Neural cell (in vitro differentiated cells): ENCODE measurements at regions not wholly inside any gene's neighbourhood (a gene's known extent, or its start where the extent isn't known, plus 50 kb on each side); places are given as distances from the start of the nearest gene placed in this dataset.
A peak's percentile ranks its signal among the peaks of the same experiment; 100 is the strongest.

Experiments used
- H2AFZ ChIP-seq: fragments of 200-600, 300-800 bp; sonication (generic), shearing (Covaris generic); 2 replicates; pipeline ENCODE4 v1.6.0; 2014; ENCODE audit warnings: low read depth, mild to moderate bottlenecking, antibody characterized with exemption, low read length, moderate library complexity
- H3F3A ChIP-seq: fragments of 200-600 bp; shearing (Covaris generic); 2 replicates; pipeline ENCODE4 v1.6.1; 2016; ENCODE audit warnings: mild to moderate bottlenecking, moderate library complexity, mixed read lengths, antibody characterized with exemption, low read length; ENCODE audit not compliant: insufficient read depth, poor library complexity, severe bottlenecking
- H3K27ac ChIP-seq: fragments of 200-600, 300-800 bp; sonication (generic), shearing (Covaris generic); 2 replicates; pipeline ENCODE4 v1.5.1; 2014; ENCODE audit warnings: mild to moderate bottlenecking, low read length, moderate library complexity
- H3K27me3 ChIP-seq: fragments of 300-800, 200-600 bp; sonication (generic), shearing (Covaris generic); 2 replicates; pipeline ENCODE4 v1.6.0; 2014; ENCODE audit warnings: mild to moderate bottlenecking, low read depth, low read length, moderate library complexity; ENCODE audit not compliant: insufficient read depth
- H3K36me3 ChIP-seq: fragments of 300-800, 200-600 bp; sonication (generic), shearing (Covaris generic); 2 replicates; pipeline ENCODE4 v1.5.1; 2014; ENCODE audit warnings: mild to moderate bottlenecking, antibody characterized with exemption, low read length, moderate library complexity; ENCODE audit not compliant: insufficient read depth
- H3K4me2 ChIP-seq: fragments of 300-800, 200-600 bp; sonication (generic), shearing (Covaris generic); 2 replicates; pipeline ENCODE4 v1.6.0; 2014; ENCODE audit warnings: mild to moderate bottlenecking, low read length
- H3K4me3 ChIP-seq: fragments of 300-800, 200-600 bp; sonication (generic), shearing (Covaris generic); 2 replicates; pipeline ENCODE4 v1.5.1; 2014; ENCODE audit warnings: mild to moderate bottlenecking, low read length, moderate library complexity
- H3K79me2 ChIP-seq: fragments of 200-600 bp; shearing (Covaris generic); replicated peaks from 2 replicates; pipeline ENCODE4 v1.6.0; 2014; ENCODE audit warnings: mild to moderate bottlenecking, low read length, moderate library complexity; ENCODE audit not compliant: insufficient read depth
- H3K9ac ChIP-seq: fragments of 300-800, 200-600 bp; sonication (generic), shearing (Covaris generic); 2 replicates; pipeline ENCODE4 v1.6.1; 2016; ENCODE audit warnings: mild to moderate bottlenecking, low read length, mixed read lengths
- H3K9me2 ChIP-seq: fragments of 200-600 bp; shearing (Covaris generic); 2 replicates; pipeline ENCODE4 v1.6.1; 2016; ENCODE audit warnings: mild to moderate bottlenecking, low read length, mixed read lengths; ENCODE audit not compliant: insufficient read depth
- H3K9me3 ChIP-seq: fragments of 200-600, 300-800 bp; sonication (generic), shearing (Covaris generic); 2 replicates; pipeline ENCODE4 v1.6.1; 2016; ENCODE audit warnings: mild to moderate bottlenecking, mixed run types, low read length, moderate library complexity, mixed read lengths
- H4K20me1 ChIP-seq: fragments of 200-600 bp; shearing (Covaris generic); 2 replicates; pipeline ENCODE4 v1.6.1; 2016; ENCODE audit warnings: mild to moderate bottlenecking, mixed run types; ENCODE audit not compliant: insufficient read depth
- CTCF ChIP-seq: fragments of 450-650 bp; IDR thresholded peaks from 2 replicates; pipeline ENCODE4 v1.5.1; 2014; ENCODE audit warnings: antibody characterized with exemption, mild to moderate bottlenecking, moderate library complexity; ENCODE audit not compliant: poor library complexity, severe bottlenecking
- EP300 ChIP-seq: fragments of 450-650 bp; conservative IDR thresholded peaks from 2 replicates; pipeline ENCODE4 v1.6.1; 2014; ENCODE audit warnings: antibody characterized with exemption, mild to moderate bottlenecking, moderate library complexity; ENCODE audit not compliant: poor library complexity, severe bottlenecking
- EZH2 ChIP-seq: fragments of 200-600, 300-800 bp; shearing (Covaris generic), sonication (generic); IDR thresholded peaks from 2 replicates; pipeline ENCODE4 v1.6.1; 2014; ENCODE audit warnings: antibody characterized with exemption, low read length, borderline replicate concordance, mild to moderate bottlenecking; ENCODE audit not compliant: insufficient read depth, poor library complexity, severe bottlenecking
- MXI1 ChIP-seq: fragments of 450-650 bp; conservative IDR thresholded peaks from 2 replicates; pipeline ENCODE4 v1.6.1; 2014; ENCODE audit warnings: antibody characterized with exemption, mild to moderate bottlenecking; ENCODE audit not compliant: poor library complexity, severe bottlenecking
- POLR2AphosphoS5 ChIP-seq: IDR thresholded peaks from 2 replicates; pipeline ENCODE4 v1.6.1; 2012
- RAD21 ChIP-seq: fragments of 450-650 bp; conservative IDR thresholded peaks from 2 replicates; pipeline ENCODE4 v1.6.1; 2014; ENCODE audit warnings: antibody characterized with exemption, mild to moderate bottlenecking, moderate library complexity
- REST ChIP-seq: IDR thresholded peaks from 2 replicates; pipeline ENCODE4 v1.6.1; 2012; ENCODE audit warnings: borderline replicate concordance
- SMC3 ChIP-seq: fragments of 450-650 bp; conservative IDR thresholded peaks from 2 replicates; pipeline ENCODE4 v1.6.1; 2014; ENCODE audit warnings: antibody characterized with exemption, mild to moderate bottlenecking, moderate library complexity; ENCODE audit not compliant: poor library complexity
- TAF1 ChIP-seq: IDR thresholded peaks from 2 replicates; pipeline ENCODE4 v1.6.1; 2012; ENCODE audit warnings: low read depth

GRCh38 chr2:172287190-172287589, 140.2 kb upstream of the ITGA6 start:
- H3K79me2 ChIP-seq, result no peaks in the 10 kb centered on the region
- no peaks in the 10 kb centered on the region for H3K9me3 ChIP-seq
- H3K9me2 ChIP-seq, result no peaks in the 10 kb centered on the region
- H3K27me3 ChIP-seq, result no peaks in the 10 kb centered on the region
- H3K4me3 ChIP-seq, result no peak overlapping the region
- no peak overlapping the region for H3K4me2 ChIP-seq
- no peak overlapping the region for H3K27ac ChIP-seq
- H3F3A ChIP-seq, result no peaks in the 10 kb centered on the region
- no peaks in the 10 kb centered on the region for H3K36me3 ChIP-seq
- H3K9ac ChIP-seq, result no peak overlapping the region
- H4K20me1 ChIP-seq, result no peaks in the 10 kb centered on the region
- TF ChIP-seq POLR2AphosphoS5 (no peak), EP300 (no peak)
- no peak overlapping the region for H2AFZ ChIP-seq

- no peak overlapping the region for H3K9ac ChIP-seq
- H3F3A ChIP-seq, result no peaks in the 10 kb centered on the region
- H3K9me2 ChIP-seq, result no peaks in the 10 kb centered on the region
- no peaks in the 10 kb centered on the region for H3K36me3 ChIP-seq
- H3K4me2 ChIP-seq, result no peak overlapping the region
- TF ChIP-seq TAF1 (no peak), REST (peak; percentile 24)
- H3K9me3 ChIP-seq, result no peaks in the 10 kb centered on the region
- H3K27me3 ChIP-seq, result no peaks in the 10 kb centered on the region
- no peak overlapping the region for H3K4me3 ChIP-seq
- H4K20me1 ChIP-seq, result no peaks in the 10 kb centered on the region
- H2AFZ ChIP-seq, result no peak overlapping the region
- no peaks in the 10 kb centered on the region for H3K79me2 ChIP-seq
- no peak overlapping the region for H3K27ac ChIP-seq
Measured at GRCh38 chr2:172287605-172288315, 139.6 kb upstream of the ITGA6 start.

- H3K27ac ChIP-seq, result no peak overlapping the region
- no peaks in the 10 kb centered on the region for H3K36me3 ChIP-seq
- H3K79me2 ChIP-seq, result no peaks in the 10 kb centered on the region
- H3F3A ChIP-seq, result no peaks in the 10 kb centered on the region
- H3K4me2 ChIP-seq, result no peak overlapping the region
- H2AFZ ChIP-seq, result no peak overlapping the region
- no peak overlapping the region for H3K9ac ChIP-seq
- no peaks in the 10 kb centered on the region for H4K20me1 ChIP-seq
- TF ChIP-seq CTCF (no peak), MXI1 (no peak), EP300 (no peak), SMC3 (no peak), POLR2AphosphoS5 (no peak), RAD21 (no peak), EZH2 (no peak), TAF1 (no peak), REST (no peak)
- H3K9me3 ChIP-seq, result no peaks in the 10 kb centered on the region
- no peaks in the 10 kb centered on the region for H3K9me2 ChIP-seq
- no peak overlapping the region for H3K4me3 ChIP-seq
- no peaks in the 10 kb centered on the region for H3K27me3 ChIP-seq
Measured at GRCh38 chr2:172288603-172289002, 138.8 kb upstream of the ITGA6 start.
